ENCODE measurements at regions not wholly inside any gene's neighbourhood (a gene's known extent, or its start where the extent isn't known, plus 50 kb on each side); places are given as distances from the start of the nearest gene placed in this dataset.

- no peak for TF ChIP-seq CTCF (IDR thresholded peaks at IDR 0.05; ENCODE audit: partially characterized antibody, unreplicated experiment)
- no peak for DNase-seq
- no peaks in the 10 kb centered on the region for H3K27me3 Mint-ChIP-seq (ENCODE audit: unreplicated experiment)
- H3K36me3 Mint-ChIP-seq (ENCODE audit: unreplicated experiment): no peaks in the 10 kb centered on the region
- H3K4me1 Mint-ChIP-seq (ENCODE audit: low read depth, unreplicated experiment): peaks cover 11% of the 10 kb centered on the region
- no peak overlapping the region for H3K4me3 Mint-ChIP-seq (ENCODE audit: unreplicated experiment)
- peaks cover 4% of the 10 kb centered on the region for H3K9me3 Mint-ChIP-seq (ENCODE audit: unreplicated experiment)
- H3K27ac Mint-ChIP-seq (ENCODE audit: unreplicated experiment): no peak overlapping the region
Observed at GRCh38 chr10:21166557-21167287, 269.6 kb upstream of the NEBL start.

GRCh38 chr10:21165489-21165888, 268.4 kb upstream of the NEBL start:
- no peak for DNase-seq
- Mint-ChIP-seq H3K27me3 (ENCODE audit: unreplicated experiment) (no peaks in the 10 kb centered on the region), H3K36me3 (ENCODE audit: unreplicated experiment) (no peaks in the 10 kb centered on the region), H3K27ac (ENCODE audit: unreplicated experiment) (no peak overlapping the region), H3K4me1 (ENCODE audit: low read depth, unreplicated experiment) (peaks cover 11% of the 10 kb centered on the region), H3K9me3 (ENCODE audit: unreplicated experiment) (peaks cover 2% of the 10 kb centered on the region), H3K4me3 (ENCODE audit: unreplicated experiment) (no peak overlapping the region)
- no peak for TF ChIP-seq CTCF (IDR thresholded peaks at IDR 0.05; ENCODE audit: partially characterized antibody, unreplicated experiment)

GRCh38 chr10:21164687-21165086, 267.6 kb upstream of the NEBL start:
- Mint-ChIP-seq H3K4me1 (ENCODE audit: low read depth, unreplicated experiment) (peaks cover 8% of the 10 kb centered on the region), H3K27ac (ENCODE audit: unreplicated experiment) (no peak overlapping the region), H3K4me3 (ENCODE audit: unreplicated experiment) (no peak overlapping the region), H3K27me3 (ENCODE audit: unreplicated experiment) (no peaks in the 10 kb centered on the region), H3K9me3 (ENCODE audit: unreplicated experiment) (peaks cover 2% of the 10 kb centered on the region), H3K36me3 (ENCODE audit: unreplicated experiment) (no peaks in the 10 kb centered on the region)
- no peak for DNase-seq
- no peak for TF ChIP-seq CTCF (IDR thresholded peaks at IDR 0.05; ENCODE audit: partially characterized antibody, unreplicated experiment)

GRCh38 chr10:21162948-21163347, 265.8 kb upstream of the NEBL start:
- no peaks in the 10 kb centered on the region for H3K36me3 Mint-ChIP-seq (ENCODE audit: unreplicated experiment)
- TF ChIP-seq CTCF (IDR thresholded peaks at IDR 0.05; ENCODE audit: partially characterized antibody, unreplicated experiment): no peak
- no peaks in the 10 kb centered on the region for H3K27me3 Mint-ChIP-seq (ENCODE audit: unreplicated experiment)
- H3K9me3 Mint-ChIP-seq (ENCODE audit: unreplicated experiment): peaks cover 2% of the 10 kb centered on the region
- H3K27ac Mint-ChIP-seq (ENCODE audit: unreplicated experiment): no peak overlapping the region
- DNase-seq: no peak
- no peak overlapping the region for H3K4me3 Mint-ChIP-seq (ENCODE audit: unreplicated experiment)
- peaks cover 4% of the 10 kb centered on the region for H3K4me1 Mint-ChIP-seq (ENCODE audit: low read depth, unreplicated experiment)

- Mint-ChIP-seq H3K4me3 (ENCODE audit: unreplicated experiment) (no peak overlapping the region), H3K9me3 (ENCODE audit: unreplicated experiment) (peaks cover 2% of the 10 kb centered on the region), H3K4me1 (ENCODE audit: low read depth, unreplicated experiment) (peaks cover 4% of the 10 kb centered on the region), H3K27me3 (ENCODE audit: unreplicated experiment) (no peaks in the 10 kb centered on the region), H3K36me3 (ENCODE audit: unreplicated experiment) (no peaks in the 10 kb centered on the region), H3K27ac (ENCODE audit: unreplicated experiment) (no peak overlapping the region)
- DNase-seq: no peak
- TF ChIP-seq CTCF (IDR thresholded peaks at IDR 0.05; ENCODE audit: partially characterized antibody, unreplicated experiment): no peak
Observed at GRCh38 chr10:21161647-21162046, 264.5 kb upstream of the NEBL start.
